ENCODE measurements at regions not wholly inside any gene's neighbourhood (a gene's known extent, or its start where the extent isn't known, plus 50 kb on each side); places are given as distances from the start of the nearest gene placed in this dataset.
"Not testable (repeated sequence)": the region's sequence is repeated elsewhere in the genome, so short reads cannot be mapped to it uniquely, and the experiment has no call there.

DNA sequence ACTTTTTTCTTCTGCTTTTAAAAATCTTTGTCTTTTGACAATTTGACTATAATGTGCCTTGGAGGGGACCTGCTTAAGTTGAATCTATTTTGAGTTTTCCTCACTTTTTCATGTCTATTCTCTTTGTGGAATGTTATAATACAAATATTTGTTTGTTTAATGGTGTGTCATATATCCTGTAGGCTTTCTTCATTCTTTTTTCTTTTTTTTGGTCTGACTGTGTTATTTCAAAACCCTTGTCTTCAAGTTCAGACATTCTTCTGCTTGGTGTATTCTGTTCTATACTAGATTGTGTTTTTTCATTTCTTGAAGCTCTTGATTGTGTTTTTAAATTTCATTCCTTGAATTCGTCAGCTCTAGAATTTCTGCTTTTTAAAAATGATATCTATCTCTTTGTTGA is 228.2 kb downstream of the STK31 start:
- H3K4me3 ChIP-seq (ENCODE audit: low read length): no peak overlapping the region
- H2BK5ac ChIP-seq (ENCODE audit: low read length): no peak overlapping the region
- no peaks in the 10 kb centered on the region for H3K27me3 ChIP-seq (ENCODE audit: insufficient read depth, low read length, poor library complexity)
- H2BK15ac ChIP-seq (replicated peaks; ENCODE audit: low read depth): no peak overlapping the region
- H3K4ac ChIP-seq (ENCODE audit: low read depth, low read length): no peak overlapping the region
- no peak overlapping the region for H3K27ac ChIP-seq (ENCODE audit: low read depth, low read length)
- H2BK120ac ChIP-seq (ENCODE audit: low read depth, low read length): no peak overlapping the region
- H4K5ac ChIP-seq (ENCODE audit: low read length): no peak overlapping the region
- no peak for DNase-seq
- H4K8ac ChIP-seq (ENCODE audit: low read depth, low read length): no peak overlapping the region
- no peak overlapping the region for H3K9ac ChIP-seq (ENCODE audit: low read length)
- no peak overlapping the region for H3K4me2 ChIP-seq (ENCODE audit: low read length)
- no peak overlapping the region for H2AK5ac ChIP-seq (ENCODE audit: low read length)
- no peaks in the 10 kb centered on the region for H3K79me1 ChIP-seq (ENCODE audit: low read length)
- no peak overlapping the region for H3K23ac ChIP-seq (ENCODE audit: low read length)
- no peaks in the 10 kb centered on the region for H3K4me1 ChIP-seq (ENCODE audit: control insufficient read depth, low read depth, low read length)
- H3K36me3 ChIP-seq (ENCODE audit: control insufficient read depth, insufficient read depth, low read length): no peaks in the 10 kb centered on the region
- no peaks in the 10 kb centered on the region for H3K79me2 ChIP-seq (ENCODE audit: control insufficient read depth, insufficient read depth, low read length)
- no CpG with 5 or more reads among the region's 1 CpG for WGBS (ENCODE audit: extremely low coverage, insufficient coverage, low lambda C conversion rate)
- no peak overlapping the region for H3K56ac ChIP-seq (ENCODE audit: low read length)
- H3K18ac ChIP-seq (ENCODE audit: low read length): no peak overlapping the region

DNA sequence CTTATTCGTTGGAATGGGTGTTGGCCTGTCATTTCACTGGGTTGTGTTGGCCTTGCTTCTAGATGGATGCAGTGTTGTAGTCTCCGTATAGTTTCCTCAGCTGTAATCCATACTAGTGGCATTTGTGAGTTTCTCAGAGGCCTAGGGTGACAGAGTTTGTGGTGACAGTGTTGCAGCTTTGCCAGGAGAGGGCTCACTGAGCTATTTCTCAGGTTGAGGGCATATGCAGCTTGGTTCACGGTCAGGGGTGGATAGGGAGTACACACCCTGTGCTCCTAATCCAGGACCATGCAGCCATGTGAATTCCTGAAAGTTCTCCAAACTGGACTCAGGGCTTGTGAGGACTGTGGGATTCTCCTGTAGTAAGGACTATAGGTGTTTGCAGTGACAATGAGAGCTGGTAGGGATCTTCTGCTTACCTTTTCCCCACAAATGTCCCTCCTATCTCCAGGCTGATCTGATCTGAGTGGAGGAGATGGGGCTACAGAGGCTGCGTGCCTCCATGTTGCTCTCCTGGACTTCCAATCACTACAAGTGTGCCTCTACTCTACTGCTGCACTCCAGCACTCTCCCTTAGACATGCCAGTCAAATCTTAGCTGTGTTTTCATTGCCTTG is 229.0 kb downstream of the STK31 start:
- no peaks in the 10 kb centered on the region for H3K79me1 ChIP-seq (ENCODE audit: low read length)
- no peak overlapping the region for H3K4ac ChIP-seq (ENCODE audit: low read depth, low read length)
- H3K18ac ChIP-seq (ENCODE audit: low read length): no peak overlapping the region
- no peak overlapping the region for H3K23ac ChIP-seq (ENCODE audit: low read length)
- no peak overlapping the region for H3K4me2 ChIP-seq (ENCODE audit: low read length)
- no peak overlapping the region for H2BK5ac ChIP-seq (ENCODE audit: low read length)
- no peaks in the 10 kb centered on the region for H3K36me3 ChIP-seq (ENCODE audit: control insufficient read depth, insufficient read depth, low read length)
- no CpG with 5 or more reads among the region's 4 CpGs for WGBS (ENCODE audit: extremely low coverage, insufficient coverage, low lambda C conversion rate)
- H4K8ac ChIP-seq (ENCODE audit: low read depth, low read length): no peak overlapping the region
- H3K79me2 ChIP-seq (ENCODE audit: control insufficient read depth, insufficient read depth, low read length): no peaks in the 10 kb centered on the region
- no peak overlapping the region for H2BK15ac ChIP-seq (replicated peaks; ENCODE audit: low read depth)
- H2AK5ac ChIP-seq (ENCODE audit: low read length): peak overlapping the region; percentile 79
- no peak overlapping the region for H3K27ac ChIP-seq (ENCODE audit: low read depth, low read length)
- H3K9ac ChIP-seq (ENCODE audit: low read length): no peak overlapping the region
- H3K4me1 ChIP-seq (ENCODE audit: control insufficient read depth, low read depth, low read length): no peaks in the 10 kb centered on the region
- peak overlapping the region; percentile 49 for H3K56ac ChIP-seq (ENCODE audit: low read length)
- DNase-seq: peak; percentile 81
- peak overlapping the region; percentile 33 for H4K5ac ChIP-seq (ENCODE audit: low read length)
- no peaks in the 10 kb centered on the region for H3K27me3 ChIP-seq (ENCODE audit: insufficient read depth, low read length, poor library complexity)
- H2BK120ac ChIP-seq (ENCODE audit: low read depth, low read length): no peak overlapping the region
- no peak overlapping the region for H3K4me3 ChIP-seq (ENCODE audit: low read length)

DNA sequence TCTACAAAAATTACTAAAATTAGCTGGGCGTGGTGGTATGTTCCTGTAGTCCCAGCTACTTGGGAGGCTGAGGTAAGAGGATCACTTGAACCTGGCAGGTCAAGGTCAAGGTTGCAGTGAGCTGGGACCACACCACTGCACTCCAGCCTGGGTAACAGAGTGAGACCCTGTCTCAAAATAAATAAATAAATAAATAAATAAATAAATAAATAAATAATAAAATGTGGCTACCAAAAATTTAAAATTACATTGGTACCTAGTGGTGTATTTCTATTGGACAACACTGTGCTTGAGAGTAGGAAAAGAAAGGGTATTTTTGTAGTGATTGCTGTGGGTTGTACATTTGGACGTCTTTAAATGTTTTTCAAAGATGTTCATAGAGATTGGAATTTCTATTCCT is 229.7 kb downstream of the STK31 start:
- H3K4me3 ChIP-seq (ENCODE audit: low read length); H3K23ac ChIP-seq (ENCODE audit: low read length); H2BK15ac ChIP-seq (replicated peaks; ENCODE audit: low read depth); H3K4me1 ChIP-seq (ENCODE audit: control insufficient read depth, low read depth, low read length); H3K79me2 ChIP-seq (ENCODE audit: control insufficient read depth, insufficient read depth, low read length); H2AK5ac ChIP-seq (ENCODE audit: low read length); DNase-seq; H3K56ac ChIP-seq (ENCODE audit: low read length); H2BK120ac ChIP-seq (ENCODE audit: low read depth, low read length); H3K27ac ChIP-seq (ENCODE audit: low read depth, low read length); H2BK5ac ChIP-seq (ENCODE audit: low read length); H3K27me3 ChIP-seq (ENCODE audit: insufficient read depth, low read length, poor library complexity); H3K4me2 ChIP-seq (ENCODE audit: low read length); H3K36me3 ChIP-seq (ENCODE audit: control insufficient read depth, insufficient read depth, low read length); H3K79me1 ChIP-seq (ENCODE audit: low read length); H4K5ac ChIP-seq (ENCODE audit: low read length); H3K18ac ChIP-seq (ENCODE audit: low read length); H3K4ac ChIP-seq (ENCODE audit: low read depth, low read length); H4K8ac ChIP-seq (ENCODE audit: low read depth, low read length); H3K9ac ChIP-seq (ENCODE audit: low read length): not testable (repeated sequence)
- WGBS (ENCODE audit: extremely low coverage, insufficient coverage, low lambda C conversion rate): no CpG with 5 or more reads among the region's 2 CpGs

DNA sequence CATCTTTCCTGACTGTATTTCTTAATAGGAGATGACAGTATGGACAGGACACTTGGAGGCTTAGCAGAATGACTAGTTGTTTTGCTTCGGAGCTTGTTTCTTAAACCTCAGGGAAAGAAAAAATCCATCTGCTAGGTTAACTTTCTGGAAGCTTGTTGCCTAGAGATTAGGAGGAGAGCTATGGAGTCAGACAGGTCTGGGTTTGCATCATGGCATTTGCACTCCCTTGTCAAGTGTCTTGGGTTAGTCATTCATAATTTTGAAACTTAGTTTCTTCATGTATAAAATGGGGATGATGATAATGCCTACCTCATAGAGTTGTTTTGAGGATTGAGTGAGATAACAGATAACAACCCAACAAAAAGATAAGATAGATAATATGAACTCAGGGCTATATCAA is 231.5 kb downstream of the STK31 start:
- H3K79me1 ChIP-seq (ENCODE audit: low read length): no peaks in the 10 kb centered on the region
- no peak overlapping the region for H2BK15ac ChIP-seq (replicated peaks; ENCODE audit: low read depth)
- H3K23ac ChIP-seq (ENCODE audit: low read length): no peak overlapping the region
- H3K36me3 ChIP-seq (ENCODE audit: control insufficient read depth, insufficient read depth, low read length): no peaks in the 10 kb centered on the region
- no peaks in the 10 kb centered on the region for H3K79me2 ChIP-seq (ENCODE audit: control insufficient read depth, insufficient read depth, low read length)
- H2BK120ac ChIP-seq (ENCODE audit: low read depth, low read length): no peak overlapping the region
- no peak overlapping the region for H2AK5ac ChIP-seq (ENCODE audit: low read length)
- H3K4me1 ChIP-seq (ENCODE audit: control insufficient read depth, low read depth, low read length): no peaks in the 10 kb centered on the region
- no peak overlapping the region for H4K8ac ChIP-seq (ENCODE audit: low read depth, low read length)
- no peak for DNase-seq
- no peak overlapping the region for H3K9ac ChIP-seq (ENCODE audit: low read length)
- H3K27ac ChIP-seq (ENCODE audit: low read depth, low read length): no peak overlapping the region
- H3K4ac ChIP-seq (ENCODE audit: low read depth, low read length): no peak overlapping the region
- no peak overlapping the region for H3K4me3 ChIP-seq (ENCODE audit: low read length)
- no peak overlapping the region for H3K18ac ChIP-seq (ENCODE audit: low read length)
- H3K4me2 ChIP-seq (ENCODE audit: low read length): no peak overlapping the region
- no peak overlapping the region for H3K56ac ChIP-seq (ENCODE audit: low read length)
- no peak overlapping the region for H2BK5ac ChIP-seq (ENCODE audit: low read length)
- no peaks in the 10 kb centered on the region for H3K27me3 ChIP-seq (ENCODE audit: insufficient read depth, low read length, poor library complexity)
- H4K5ac ChIP-seq (ENCODE audit: low read length): no peak overlapping the region
- no CpG with 5 or more reads among the region's 1 CpG for WGBS (ENCODE audit: extremely low coverage, insufficient coverage, low lambda C conversion rate)

DNA sequence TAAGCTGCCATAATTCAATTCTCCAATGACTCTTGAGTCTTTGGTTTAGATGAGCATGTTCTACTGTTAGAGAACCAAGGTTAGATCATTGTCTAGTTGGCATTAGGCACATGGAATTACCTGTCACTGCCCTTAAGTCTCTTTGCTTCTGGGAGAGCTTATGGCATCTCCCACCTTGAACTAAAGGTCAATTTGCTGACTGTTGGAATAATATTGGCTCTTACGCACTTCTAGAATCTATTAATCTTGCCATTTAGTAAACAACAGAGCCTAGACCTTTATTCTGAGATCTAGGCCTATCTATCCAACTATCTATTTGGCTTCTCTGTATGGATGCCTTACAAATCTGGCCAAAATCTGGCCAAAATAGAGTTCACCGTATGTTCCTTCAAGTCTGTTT is 232.0 kb downstream of the STK31 start:
- Histone ChIP-seq H4K5ac (ENCODE audit: low read length) (no peak overlapping the region), H3K27ac (ENCODE audit: low read depth, low read length) (no peak overlapping the region), H3K23ac (ENCODE audit: low read length) (no peak overlapping the region), H3K79me1 (ENCODE audit: low read length) (no peaks in the 10 kb centered on the region), H3K4me2 (ENCODE audit: low read length) (no peak overlapping the region), H4K8ac (ENCODE audit: low read depth, low read length) (no peak overlapping the region), H3K36me3 (ENCODE audit: control insufficient read depth, insufficient read depth, low read length) (no peaks in the 10 kb centered on the region), H3K4me1 (ENCODE audit: control insufficient read depth, low read depth, low read length) (no peaks in the 10 kb centered on the region), H3K4me3 (ENCODE audit: low read length) (no peak overlapping the region), H2BK5ac (ENCODE audit: low read length) (no peak overlapping the region), H3K4ac (ENCODE audit: low read depth, low read length) (no peak overlapping the region), H2BK15ac (replicated peaks; ENCODE audit: low read depth) (no peak overlapping the region), H3K56ac (ENCODE audit: low read length) (no peak overlapping the region), H3K79me2 (ENCODE audit: control insufficient read depth, insufficient read depth, low read length) (no peaks in the 10 kb centered on the region), H3K9ac (ENCODE audit: low read length) (no peak overlapping the region), H3K27me3 (ENCODE audit: insufficient read depth, low read length, poor library complexity) (no peaks in the 10 kb centered on the region), H2BK120ac (ENCODE audit: low read depth, low read length) (no peak overlapping the region), H3K18ac (ENCODE audit: low read length) (no peak overlapping the region), H2AK5ac (ENCODE audit: low read length) (no peak overlapping the region)
- WGBS (ENCODE audit: extremely low coverage, insufficient coverage, low lambda C conversion rate): no CpG with 5 or more reads among the region's 2 CpGs
- no peak for DNase-seq

DNA sequence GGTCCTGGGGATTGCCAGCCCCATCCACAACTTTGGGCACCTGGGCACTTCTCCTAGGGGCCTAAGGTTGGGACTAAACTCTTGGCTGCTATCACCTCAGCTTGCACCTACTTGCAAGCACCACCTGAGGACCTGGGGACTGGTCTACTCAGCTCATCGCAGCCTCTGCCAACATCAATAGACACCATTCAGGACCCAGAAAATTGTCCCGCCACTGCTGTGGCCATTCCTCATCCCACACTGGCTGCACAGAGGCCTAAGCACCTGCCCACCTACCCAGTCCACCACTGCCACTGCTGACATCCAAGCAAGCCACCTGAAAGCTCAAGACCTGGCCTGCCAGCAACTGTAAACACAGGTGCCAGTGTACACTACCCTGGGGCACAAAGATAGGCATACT is 234.1 kb downstream of the STK31 start:
- Histone ChIP-seq H3K18ac (ENCODE audit: low read length) (no peak overlapping the region), H3K79me1 (ENCODE audit: low read length) (no peaks in the 10 kb centered on the region), H3K4me1 (ENCODE audit: control insufficient read depth, low read depth, low read length) (no peaks in the 10 kb centered on the region), H3K4me2 (ENCODE audit: low read length) (no peak overlapping the region), H3K56ac (ENCODE audit: low read length) (no peak overlapping the region), H2AK5ac (ENCODE audit: low read length) (no peak overlapping the region), H2BK120ac (ENCODE audit: low read depth, low read length) (no peak overlapping the region), H4K5ac (ENCODE audit: low read length) (no peak overlapping the region), H3K79me2 (ENCODE audit: control insufficient read depth, insufficient read depth, low read length) (no peaks in the 10 kb centered on the region), H3K27ac (ENCODE audit: low read depth, low read length) (no peak overlapping the region), H4K8ac (ENCODE audit: low read depth, low read length) (no peak overlapping the region), H3K27me3 (ENCODE audit: insufficient read depth, low read length, poor library complexity) (no peaks in the 10 kb centered on the region), H3K36me3 (ENCODE audit: control insufficient read depth, insufficient read depth, low read length) (no peaks in the 10 kb centered on the region), H2BK5ac (ENCODE audit: low read length) (no peak overlapping the region), H2BK15ac (replicated peaks; ENCODE audit: low read depth) (no peak overlapping the region), H3K4ac (ENCODE audit: low read depth, low read length) (no peak overlapping the region), H3K23ac (ENCODE audit: low read length) (no peak overlapping the region), H3K9ac (ENCODE audit: low read length) (no peak overlapping the region), H3K4me3 (ENCODE audit: low read length) (no peak overlapping the region)
- WGBS (ENCODE audit: extremely low coverage, insufficient coverage, low lambda C conversion rate): no CpG with 5 or more reads among the region's 2 CpGs
- DNase-seq: no peak
